UCSD-AML1 (cell line): ENCODE measurements at regions not wholly inside any gene's neighbourhood (a gene's known extent, or its start where the extent isn't known, plus 50 kb on each side); places are given as distances from the start of the nearest gene placed in this dataset.

Experiments used
- DNase-seq: peaks from one replicate; lab custom pipeline; 2025; ENCODE audit not compliant: unreplicated experiment; lab: John Stamatoyannopoulos, UW

GRCh38 chr14:101507836-101508150 is 53.5 kb upstream of the DIO3 start:
- DNase-seq: no peak

GRCh38 chr14:101508196-101508947 is 52.9 kb upstream of the DIO3 start:
- DNase-seq: no peak

- DNase-seq: no peak
Measured at GRCh38 chr14:101508948-101509729, 52.2 kb upstream of the DIO3 start.

- no peak for DNase-seq
Measured at GRCh38 chr14:101509730-101510371, 51.4 kb upstream of the DIO3 start.

- DNase-seq: no peak
Measured at GRCh38 chr14:101511199-101511598, 50.1 kb upstream of the DIO3 start.
